NCI-H128 (cell line): ENCODE measurements at regions not wholly inside any gene's neighbourhood (a gene's known extent, or its start where the extent isn't known, plus 50 kb on each side); places are given as distances from the start of the nearest gene placed in this dataset.

ENCODE experiments used
- DNase-seq: peaks from one replicate; lab custom pipeline; 2025; ENCODE audit not compliant: unreplicated experiment; lab: John Stamatoyannopoulos, UW

GRCh38 chr2:204265681-204266181, 279.5 kb upstream of the PARD3B start:
- peak; percentile 53 for DNase-seq

DNA sequence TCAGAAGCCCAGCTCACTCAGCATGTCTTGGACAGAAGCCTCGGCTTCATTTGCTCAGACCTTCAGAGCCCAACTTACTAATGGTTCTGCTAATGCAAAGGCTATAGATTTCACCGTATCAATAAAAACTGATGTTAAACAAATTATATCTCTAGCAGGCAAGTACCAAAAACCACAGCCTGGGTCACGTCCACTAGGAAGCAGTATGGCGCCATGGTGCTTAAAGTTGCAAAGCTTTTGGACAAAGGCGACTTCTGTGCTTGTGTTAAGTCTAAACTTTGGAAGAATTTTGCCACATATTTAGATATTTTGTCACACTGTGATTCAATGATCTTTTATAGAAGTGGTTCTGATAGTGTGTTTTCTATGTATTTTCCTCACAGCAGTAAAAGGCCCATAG, 276.8 kb upstream of the PARD3B start:
- no peak for DNase-seq

DNA sequence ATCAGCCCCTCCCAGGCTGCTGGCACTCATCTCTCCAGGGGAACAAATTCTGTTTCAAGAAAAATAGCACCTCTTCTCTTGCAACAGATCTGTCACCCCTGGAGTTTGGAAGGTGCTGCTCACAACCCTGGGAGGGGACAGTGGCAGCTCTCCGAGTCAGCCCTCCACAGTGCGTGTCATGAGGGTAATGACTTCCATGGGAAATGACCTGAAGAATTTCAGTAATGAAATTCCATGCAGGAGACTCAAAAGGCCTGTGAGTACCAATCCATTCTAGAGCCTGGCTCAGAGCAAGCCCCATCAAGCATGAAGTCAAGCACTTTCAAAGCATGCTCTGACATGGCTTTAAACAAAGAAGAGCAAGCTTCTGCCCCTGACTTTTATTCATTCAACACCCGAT, 276.3 kb upstream of the PARD3B start:
- DNase-seq, result no peak

DNA sequence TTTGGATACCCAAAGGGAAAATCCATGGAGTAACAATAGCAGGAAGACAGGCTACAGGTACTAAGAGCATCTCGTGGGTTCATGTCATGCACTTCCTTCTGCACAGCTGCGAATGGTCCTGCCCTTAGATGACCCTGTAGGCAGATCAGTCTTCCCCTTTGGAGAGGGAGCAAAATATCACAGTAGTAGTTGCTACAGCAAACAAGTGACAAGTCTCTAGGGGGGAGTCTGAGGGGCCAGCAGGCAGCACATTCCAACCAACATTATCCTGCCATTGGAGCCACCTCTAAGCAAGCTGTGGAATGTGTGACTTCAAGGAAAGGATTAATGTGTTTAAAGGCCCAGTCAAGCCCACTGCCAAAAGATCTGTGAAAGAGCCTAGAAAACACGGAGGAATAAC, 273.2 kb upstream of the PARD3B start:
- no peak for DNase-seq

- DNase-seq, result no peak
These were observed 272.5 kb upstream of the PARD3B start for GRCh38 chr2:204272610-204273287.

DNA sequence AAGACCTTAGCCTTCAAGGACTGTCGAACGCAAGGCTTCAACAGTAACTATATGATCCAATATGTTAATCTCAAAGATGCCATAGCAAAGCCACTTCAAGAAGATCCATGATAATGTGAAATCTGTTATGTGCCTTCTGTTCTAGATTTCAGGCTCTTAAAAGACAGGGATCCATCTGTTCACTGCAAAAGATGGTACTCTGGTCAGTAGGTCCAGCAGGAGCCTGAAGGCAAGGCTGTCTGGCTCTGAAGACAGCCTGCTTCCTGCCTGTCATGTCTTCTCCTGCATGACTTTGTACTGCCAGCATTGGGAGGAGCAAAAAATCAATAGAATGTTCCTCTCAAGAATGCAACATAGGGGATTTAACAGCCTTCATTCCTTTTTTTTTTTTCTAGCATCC, 270.8 kb upstream of the PARD3B start:
- no peak for DNase-seq

GRCh38 chr2:204274991-204275390, 270.3 kb upstream of the PARD3B start:
- DNase-seq, result no peak

DNA sequence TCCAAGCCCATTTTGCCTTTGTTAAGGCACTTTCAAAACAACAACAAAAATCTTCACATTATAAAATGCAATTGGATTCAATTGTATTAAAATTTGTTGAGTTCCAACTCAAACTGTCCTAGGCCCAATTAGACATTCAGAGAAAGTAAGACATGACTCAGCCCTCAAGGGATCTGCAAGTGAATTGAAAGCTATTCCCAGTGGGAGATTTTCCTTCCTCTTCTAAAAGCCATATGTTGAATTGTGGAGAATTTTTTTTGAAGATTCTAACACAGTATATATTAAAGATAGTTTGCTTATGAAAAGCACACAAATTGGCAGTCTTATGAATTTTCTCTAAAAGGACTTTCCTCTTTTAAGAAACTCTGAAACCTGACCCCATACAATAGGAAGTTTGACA, 268.0 kb upstream of the PARD3B start:
- no peak for DNase-seq

DNA sequence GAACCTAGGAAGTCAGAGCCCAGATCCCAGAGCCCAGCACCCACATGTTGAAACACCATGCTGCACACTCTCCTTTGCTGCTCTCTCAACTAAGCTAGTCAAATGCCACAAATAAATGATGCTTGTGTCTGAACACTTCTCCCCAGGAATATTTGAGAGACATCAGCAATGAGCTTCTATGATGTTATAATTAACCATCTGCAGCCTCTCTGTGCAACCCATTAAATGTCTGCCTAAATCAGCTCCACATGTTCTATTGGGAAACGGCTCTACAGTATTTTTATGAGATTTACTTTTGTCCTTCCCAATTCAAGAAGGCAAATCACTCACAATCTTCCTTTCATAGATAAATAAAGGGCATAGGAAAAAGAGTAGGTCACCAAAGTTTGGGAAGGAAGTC, 266.8 kb upstream of the PARD3B start:
- DNase-seq, result no peak

DNA sequence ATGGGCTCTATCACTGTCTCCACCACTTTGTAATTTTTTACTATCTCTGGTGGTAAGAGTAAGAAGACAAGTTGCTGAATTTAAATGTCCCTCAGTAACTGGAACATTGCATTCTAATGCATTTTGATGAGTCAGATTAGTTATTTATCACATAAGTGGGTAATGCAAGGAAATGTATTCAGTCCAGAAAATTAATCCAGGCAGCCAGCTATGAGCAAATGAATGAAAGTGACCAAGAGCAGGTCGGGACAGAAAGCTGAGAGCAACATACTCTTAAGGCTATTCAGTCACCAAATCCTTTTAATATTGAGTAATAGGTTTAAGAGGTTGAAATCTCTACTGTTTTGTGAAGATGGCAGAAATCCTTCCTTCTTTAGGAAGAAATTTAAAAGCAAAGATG, 265.5 kb upstream of the PARD3B start:
- no peak for DNase-seq

GRCh38 chr2:204280262-204280668, 265.0 kb upstream of the PARD3B start:
- no peak for DNase-seq

- DNase-seq, result no peak
These were observed 263.2 kb upstream of the PARD3B start for GRCh38 chr2:204282081-204282480.

GRCh38 chr2:204282525-204282924, 262.8 kb upstream of the PARD3B start:
- DNase-seq, result no peak

- DNase-seq, result no peak
These were observed 256.2 kb upstream of the PARD3B start for GRCh38 chr2:204289066-204289465.

GRCh38 chr2:204292439-204292838, 252.8 kb upstream of the PARD3B start:
- DNase-seq, result no peak

DNA sequence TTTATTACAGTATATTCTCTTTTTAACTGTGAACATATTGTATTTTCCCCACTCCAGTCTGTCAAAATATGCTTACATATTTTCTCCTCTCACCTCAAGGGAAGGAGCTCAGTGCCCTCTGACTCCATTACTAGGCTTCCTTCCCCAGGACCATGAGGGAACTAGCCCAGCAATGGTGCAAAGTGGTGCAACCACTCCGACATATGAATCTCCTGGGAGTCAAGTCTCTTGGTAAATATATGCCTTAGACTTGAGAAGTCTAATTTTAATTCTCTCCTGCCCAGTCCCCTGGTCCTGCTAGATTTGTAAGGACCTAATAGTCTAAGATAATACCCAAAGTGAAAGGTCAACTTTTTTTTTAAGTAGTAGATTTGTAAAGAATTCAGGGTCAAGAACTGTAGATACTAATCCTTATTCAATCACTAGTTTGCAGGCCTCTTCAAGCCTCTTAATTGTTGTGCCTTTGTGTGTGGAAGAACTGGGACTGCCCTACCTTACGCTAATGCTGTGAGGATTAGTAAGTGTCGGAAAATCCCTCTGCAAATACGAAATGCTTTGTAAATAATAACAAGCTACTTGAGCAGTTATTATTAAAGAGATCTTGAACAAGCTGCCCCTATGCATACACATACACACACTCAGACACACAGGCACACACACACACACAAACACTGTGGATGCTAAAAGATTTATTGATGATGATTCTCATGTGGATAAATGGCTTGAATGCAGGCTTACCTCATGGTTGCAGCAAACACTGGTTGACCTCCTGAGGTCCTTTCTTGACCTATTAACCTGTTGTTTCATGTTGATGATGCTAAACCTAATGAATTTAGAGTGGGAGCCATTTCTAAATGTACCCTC, 251.2 kb upstream of the PARD3B start:
- no peak for DNase-seq

- DNase-seq, result no peak
These were observed 246.9 kb upstream of the PARD3B start for GRCh38 chr2:204298404-204298803.

DNA sequence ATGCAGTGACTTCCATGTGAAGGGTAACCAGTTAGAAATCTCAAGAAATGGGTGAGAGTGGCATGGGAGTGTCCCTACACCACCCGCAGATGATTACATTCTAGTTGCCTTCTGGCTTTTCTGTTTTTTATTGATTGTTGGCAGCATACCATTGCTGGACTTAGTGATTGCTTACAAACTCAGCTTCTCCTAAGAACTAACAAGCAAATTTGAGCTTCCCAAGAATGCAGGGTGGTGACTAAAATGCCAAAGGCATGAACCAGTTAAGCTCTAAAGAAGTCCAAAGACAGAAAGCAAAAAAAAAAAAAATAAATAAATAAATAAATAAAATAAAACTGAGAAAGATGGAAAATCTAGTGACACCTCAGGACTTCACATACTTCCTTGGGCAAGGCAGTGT, 245.5 kb upstream of the PARD3B start:
- DNase-seq, result no peak

GRCh38 chr2:204306667-204307066, 238.6 kb upstream of the PARD3B start:
- DNase-seq, result no peak

DNA sequence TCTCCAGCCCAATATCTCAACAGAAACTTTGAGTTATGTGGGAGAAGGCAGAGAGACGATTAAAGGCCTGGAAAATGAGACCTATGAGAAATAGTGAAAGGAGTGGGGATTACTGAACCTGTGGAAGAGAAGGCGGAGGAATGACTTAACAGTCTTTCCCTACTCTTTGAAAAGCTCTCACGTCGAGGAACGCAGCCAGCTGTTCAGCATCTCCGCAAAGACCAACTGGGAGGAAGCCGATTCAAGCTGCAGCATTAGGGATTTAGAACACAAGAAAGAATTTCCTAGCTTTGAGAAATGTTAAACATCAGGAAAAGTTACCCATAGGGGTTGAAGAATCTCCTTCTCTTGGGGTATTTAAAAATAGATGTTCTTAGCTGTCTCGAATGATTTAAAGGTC, 233.2 kb upstream of the PARD3B start:
- DNase-seq, result no peak

GRCh38 chr2:204313256-204313655, 232.0 kb upstream of the PARD3B start:
- DNase-seq, result no peak

DNA sequence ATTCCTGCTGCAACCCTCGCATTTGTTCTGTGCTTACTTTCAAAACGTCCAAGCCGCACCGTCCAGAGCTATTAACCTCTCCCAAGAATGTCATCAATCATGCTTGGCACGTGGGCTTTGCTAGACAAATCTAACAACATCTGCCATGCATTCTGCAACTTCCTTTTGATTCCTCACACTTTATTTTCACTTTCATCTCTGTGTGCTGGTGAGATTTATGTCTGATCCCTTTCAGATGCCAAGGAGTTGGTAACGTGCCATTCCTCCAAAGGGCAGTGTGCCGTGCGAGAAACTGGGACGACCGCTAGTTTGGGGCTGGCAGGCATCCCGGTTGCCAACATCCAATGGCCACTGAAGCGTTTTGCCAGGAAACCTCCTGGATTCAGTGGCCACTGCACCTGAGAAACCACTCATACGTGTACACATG, 230.0 kb upstream of the PARD3B start:
- no peak for DNase-seq
